ENCODE measurements at regions not wholly inside any gene's neighbourhood (a gene's known extent, or its start where the extent isn't known, plus 50 kb on each side); places are given as distances from the start of the nearest gene placed in this dataset.

- in situ Hi-C loops (cut with HindIII; ENCODE audit: low pct_unique_long_range_greater_than_20kb, low sequenced_read_pairs) (no loop called here), intact Hi-C loops (cut with micrococcal nuclease; ENCODE audit: unreplicated experiment) (no loop called here)
- no TSS peak for BruUV-seq (replicated peaks)
- ATAC-seq = peak; percentile 66
- H3K27ac ChIP-seq (ENCODE audit: low read length) = peak overlapping the region; percentile 94
- no peaks in the 10 kb centered on the region for H3K36me3 ChIP-seq (ENCODE audit: control insufficient read depth, insufficient read depth, low read length)
- TF ChIP-seq CTCF (IDR thresholded peaks at IDR 0.05) (no peak), REST (IDR thresholded peaks at IDR 0.05; ENCODE audit: insufficient read depth in 1 of 2, low read depth in 2 of 2, low read length in 1 of 2) (no peak), POLR2AphosphoS5 (IDR thresholded peaks at IDR 0.05; ENCODE audit: low read depth, low read length) (no peak), TCF7L2 (IDR thresholded peaks at IDR 0.05; ENCODE audit: low read depth, low read length) (no peak), SIN3A (IDR thresholded peaks at IDR 0.05; ENCODE audit: borderline replicate concordance, insufficient read depth, low read depth, low read length) (no peak)
- no peak for DNase-seq (ENCODE audit: low read depth, low spot score)
- ChIA-PET POLR2A (interaction anchor here (1.1 kb wide), 1 partner anchor 27 kb away, joined by 5 read pairs; no protein-coding TSS in a partner anchor), CTCF (interaction anchor here (0.6 kb wide), 1 partner anchor 26 kb away, joined by 9 read pairs; no protein-coding TSS in a partner anchor)
- peak overlapping the region in 1 of 2 experiments; percentile 16; a peak in 1 of 4 replicates for H3K4me3 ChIP-seq (ENCODE audit: low read depth in 2 of 2, low read length in 2 of 2)
- no peaks in the 10 kb centered on the region for H3K9me3 ChIP-seq (ENCODE audit: control insufficient read depth, insufficient read depth, low read depth, low read length)
- H3K27me3 ChIP-seq (ENCODE audit: control insufficient read depth, insufficient read depth, low read length) = no peaks in the 10 kb centered on the region
- H3K4me1 ChIP-seq (ENCODE audit: control insufficient read depth, insufficient read depth, low read length) = peaks cover 49% of the 10 kb centered on the region
These were observed 574.8 kb upstream of the DIPK2B start for GRCh38 chrX:45775468-45775867.

- no peak for ATAC-seq
- in situ Hi-C loops (cut with HindIII; ENCODE audit: low pct_unique_long_range_greater_than_20kb, low sequenced_read_pairs) = no loop called here
- DNase-seq (ENCODE audit: low read depth, low spot score) = no peak
These were observed 574.3 kb upstream of the DIPK2B start for GRCh38 chrX:45774961-45775360.

More at GRCh38 chrX:45774961-45775360, 574.3 kb upstream of the DIPK2B start:
- Histone ChIP-seq H3K9me3 (ENCODE audit: control insufficient read depth, insufficient read depth, low read depth, low read length) (no peaks in the 10 kb centered on the region), H3K36me3 (ENCODE audit: control insufficient read depth, insufficient read depth, low read length) (no peaks in the 10 kb centered on the region), H3K27me3 (ENCODE audit: control insufficient read depth, insufficient read depth, low read length) (no peaks in the 10 kb centered on the region), H3K4me3 (ENCODE audit: low read depth in 2 of 2, low read length in 2 of 2) (peak overlapping the region in 1 of 2 experiments; percentile 20; a peak in 1 of 4 replicates), H3K4me1 (ENCODE audit: control insufficient read depth, insufficient read depth, low read length) (peaks cover 46% of the 10 kb centered on the region), H3K27ac (ENCODE audit: low read length) (peak overlapping the region; percentile 94)
- POLR2A ChIA-PET = interaction anchor here (1.1 kb wide), 1 partner anchor 27 kb away, joined by 5 read pairs; no protein-coding TSS in a partner anchor
- TF ChIP-seq POLR2AphosphoS5 (IDR thresholded peaks at IDR 0.05; ENCODE audit: low read depth, low read length) = no peak
- TF ChIP-seq SIN3A (IDR thresholded peaks at IDR 0.05; ENCODE audit: borderline replicate concordance, insufficient read depth, low read depth, low read length) = no peak
- no peak for TF ChIP-seq TCF7L2 (IDR thresholded peaks at IDR 0.05; ENCODE audit: low read depth, low read length)
- no peak for TF ChIP-seq REST (IDR thresholded peaks at IDR 0.05; ENCODE audit: insufficient read depth in 1 of 2, low read depth in 2 of 2, low read length in 1 of 2)
- BruUV-seq (replicated peaks) = no TSS peak
- intact Hi-C loops (cut with micrococcal nuclease; ENCODE audit: unreplicated experiment) = no loop called here
- CTCF ChIA-PET = interaction anchor here (0.6 to 0.8 kb wide), 3 partner anchors 26 to 130 kb away, joined by 4 to 9 read pairs (median 4); no protein-coding TSS in a partner anchor

Measured in Panc1 (cell line).